Liver (tissue), 8 donors: ENCODE measurements at regions not wholly inside any gene's neighbourhood (a gene's known extent, or its start where the extent isn't known, plus 50 kb on each side); places are given as distances from the start of the nearest gene placed in this dataset.

Experiments used
- DNase-seq: peaks from one replicate; pipeline ENCODE4 v3.0.0-alpha.2; 2017; ENCODE audit warnings: low spot score
- H3K27ac ChIP-seq, 2 donors: one replicate each; pipeline ENCODE4 v1.7.0; 2013; ENCODE audit warnings: inconsistent platforms in 2 of 2, low read length in 2 of 2, control low read depth in 1 of 2, low read depth in 1 of 2, mild to moderate bottlenecking in 1 of 2
- H3K27me3 ChIP-seq, 4 donors: one replicate each; pipeline versions ENCODE4 v1.6.1 to v1.7.0; 2013; ENCODE audit warnings: low read length in 3 of 4, inconsistent platforms in 1 of 4, mild to moderate bottlenecking in 1 of 4, moderate library complexity in 1 of 4; ENCODE audit not compliant: control insufficient read depth in 4 of 4, insufficient read depth in 4 of 4
- H3K36me3 ChIP-seq, 4 donors: one replicate each; pipeline versions ENCODE4 v1.6.1 to v1.7.0; 2013; ENCODE audit warnings: low read length in 3 of 4, mild to moderate bottlenecking in 3 of 4, low read depth in 1 of 4, moderate library complexity in 1 of 4; ENCODE audit not compliant: control insufficient read depth in 4 of 4, insufficient read depth in 3 of 4
- H3K4me1 ChIP-seq, 4 donors: one replicate each; pipeline versions ENCODE4 v1.6.1 to v1.7.0; 2013; ENCODE audit warnings: low read length in 3 of 4, mild to moderate bottlenecking in 3 of 4, moderate library complexity in 1 of 4; ENCODE audit not compliant: control insufficient read depth in 4 of 4, insufficient read depth in 4 of 4
- H3K4me3 ChIP-seq, 3 donors: one replicate each; pipeline versions ENCODE4 v1.6.1 to v1.7.0; 2013; ENCODE audit warnings: low read length in 3 of 3, control low read depth in 1 of 3, low read depth in 1 of 3, mild to moderate bottlenecking in 1 of 3
- H3K9ac ChIP-seq, 2 donors: one replicate each; pipeline ENCODE4 v1.7.0; 2013; ENCODE audit warnings: low read length in 2 of 2, mild to moderate bottlenecking in 2 of 2, moderate library complexity in 2 of 2, control low read depth in 1 of 2, low read depth in 1 of 2
- H3K9me3 ChIP-seq, 4 donors: one replicate each; pipeline versions ENCODE4 v1.6.1 to v1.7.0; 2013; ENCODE audit warnings: low read length in 3 of 4; ENCODE audit not compliant: control insufficient read depth in 4 of 4
- CTCF ChIP-seq: fragments of 150-350 bp; IDR thresholded peaks from 2 replicates; pipeline ENCODE4 v1.5.1; 2017; ENCODE audit warnings: improper control_type of control experiment, low read depth, low read length; ENCODE audit not compliant: missing input control
- EGR1 ChIP-seq, 2 donors: IDR thresholded peaks; 2 replicates each; pipeline ENCODE4 v1.6.1; 2016 to 2018; ENCODE audit warnings: antibody characterized with exemption in 2 of 2, low read depth in 2 of 2
- FOXA1 ChIP-seq: IDR thresholded peaks from 2 replicates; pipeline ENCODE4 v1.6.1; 2016; ENCODE audit warnings: antibody characterized with exemption
- FOXA2 ChIP-seq: IDR thresholded peaks from 2 replicates; pipeline ENCODE4 v1.6.1; 2016; ENCODE audit warnings: antibody characterized with exemption
- GABPA ChIP-seq, 2 donors: IDR thresholded peaks in 1 of 2; conservative IDR thresholded peaks in 1 of 2; 2 replicates each; pipeline ENCODE4 v1.6.1; 2016; ENCODE audit warnings: antibody characterized with exemption in 2 of 2, mild to moderate bottlenecking in 1 of 2, moderate library complexity in 1 of 2
- HNF4A ChIP-seq, 2 donors: conservative IDR thresholded peaks; 2 replicates each; pipeline ENCODE4 v1.6.1; 2016; ENCODE audit warnings: antibody characterized with exemption in 2 of 2, mild to moderate bottlenecking in 2 of 2
- HNF4G ChIP-seq: IDR thresholded peaks from 2 replicates; pipeline ENCODE4 v1.6.1; 2016; ENCODE audit warnings: antibody characterized with exemption
- JUND ChIP-seq, 2 donors: IDR thresholded peaks; 2 replicates each; pipeline ENCODE4 v1.6.1; 2016; ENCODE audit warnings: antibody characterized with exemption in 2 of 2
- NR2F2 ChIP-seq: IDR thresholded peaks from 2 replicates; pipeline ENCODE4 v1.6.1; 2016; ENCODE audit warnings: antibody characterized with exemption
- RAD21 ChIP-seq, 2 donors: IDR thresholded peaks; 2 replicates each; pipeline ENCODE4 v1.6.1; 2016; ENCODE audit warnings: antibody characterized with exemption in 2 of 2, mild to moderate bottlenecking in 2 of 2
- REST ChIP-seq: IDR thresholded peaks from 2 replicates; pipeline ENCODE4 v1.6.1; 2016; ENCODE audit warnings: antibody characterized with exemption, mild to moderate bottlenecking
- RXRA ChIP-seq, 2 donors: IDR thresholded peaks; 2 replicates each; pipeline ENCODE4 v1.6.1; 2017 to 2018; ENCODE audit warnings: antibody characterized with exemption in 2 of 2, mild to moderate bottlenecking in 1 of 2
- SP1 ChIP-seq: IDR thresholded peaks from 2 replicates; pipeline ENCODE4 v1.6.1; 2018; ENCODE audit warnings: antibody characterized with exemption, mild to moderate bottlenecking
- TAF1 ChIP-seq: conservative IDR thresholded peaks from 2 replicates; pipeline ENCODE4 v1.6.1; 2016; ENCODE audit warnings: antibody characterized with exemption, mild to moderate bottlenecking
- YY1 ChIP-seq: IDR thresholded peaks from 2 replicates; pipeline ENCODE4 v1.6.1; 2016; ENCODE audit warnings: antibody characterized with exemption, mild to moderate bottlenecking
- ZBTB33 ChIP-seq: IDR thresholded peaks from 2 replicates; pipeline ENCODE4 v1.6.1; 2016; ENCODE audit warnings: antibody characterized with exemption
- WGBS: extraction: QIAGEN DNeasy Blood & Tissue Kit; methylation state at CpG from one replicate; pipeline ENCODE4 v1.1.7; 2013; 5-methylcytosine and 5-hydroxymethylcytosine counted together
- TF ChIP-seq, protein P1 (sequence below): IDR thresholded peaks from 2 replicates; pipeline ENCODE4 v1.6.1; 2016; ENCODE audit warnings: antibody characterized with exemption
- TF ChIP-seq, protein P2 (sequence below): IDR thresholded peaks from 2 replicates; pipeline ENCODE4 v1.6.1; 2016; ENCODE audit warnings: antibody characterized with exemption
- donor health status: healthy.
- donor health status: healthy.
- donor health status: healthy.
- donor health status: healthy.
- donor health status: healthy.

DNA sequence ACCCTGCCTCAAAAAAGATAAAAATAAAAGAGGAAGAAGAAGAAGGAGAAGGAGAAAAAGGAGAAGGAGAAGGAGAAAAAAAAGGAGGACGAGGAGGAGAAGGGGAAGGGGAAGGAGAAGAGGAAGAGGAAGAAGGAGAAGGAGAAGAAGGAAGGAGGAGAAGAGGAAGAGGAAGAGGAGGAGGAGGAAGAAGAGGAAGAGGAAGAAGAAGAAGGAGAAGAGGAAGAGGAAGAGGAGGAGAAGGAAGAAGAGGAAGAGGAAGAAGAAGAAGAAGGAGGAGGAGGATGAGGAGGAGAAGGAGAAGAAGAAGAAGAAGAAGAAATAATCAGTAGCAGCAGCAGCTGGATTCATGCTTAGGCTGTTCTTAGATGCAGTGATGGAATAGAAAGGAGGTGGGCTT is 159.7 kb downstream of the TFCP2L1 start:
- H3K27ac ChIP-seq = no peak overlapping the region
- DNase-seq = no peak
- no peaks in the 10 kb centered on the region for H3K27me3 ChIP-seq
- H3K4me1 ChIP-seq = no peaks in the 10 kb centered on the region
- no peak overlapping the region for H3K4me3 ChIP-seq
- no peaks in the 10 kb centered on the region for H3K36me3 ChIP-seq
- WGBS = 53% methylated on average over 1 of the region's 1 CpG
- H3K9ac ChIP-seq = no peak overlapping the region
- TF ChIP-seq, protein P1, sequence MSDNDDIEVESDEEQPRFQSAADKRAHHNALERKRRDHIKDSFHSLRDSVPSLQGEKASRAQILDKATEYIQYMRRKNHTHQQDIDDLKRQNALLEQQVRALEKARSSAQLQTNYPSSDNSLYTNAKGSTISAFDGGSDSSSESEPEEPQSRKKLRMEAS = no peak
- TF ChIP-seq FOXA1 = no peak
- no peak for TF ChIP-seq TAF1
- TF ChIP-seq RAD21 (IDR thresholded peaks at IDR 0.05) = no peak
- TF ChIP-seq REST = no peak
- no peak for TF ChIP-seq YY1
- TF ChIP-seq JUND (IDR thresholded peaks at IDR 0.05) = no peak
- TF ChIP-seq FOXA2 = no peak
- TF ChIP-seq GABPA (IDR thresholded peaks at IDR 0.05 in 1 of 2, conservative IDR thresholded peaks at IDR 0.05 in 1 of 2) = no peak
- TF ChIP-seq NR2F2 = no peak
- TF ChIP-seq HNF4A (conservative IDR thresholded peaks at IDR 0.05) = no peak
- no peak for TF ChIP-seq RXRA (IDR thresholded peaks at IDR 0.05)
- no peak for TF ChIP-seq SP1
- no peak for TF ChIP-seq ZBTB33
- no peak for TF ChIP-seq CTCF
- TF ChIP-seq HNF4G = no peak
- TF ChIP-seq EGR1 (IDR thresholded peaks at IDR 0.05; ENCODE audit: low read depth in 2 of 2) = no peak
- TF ChIP-seq, protein P2, sequence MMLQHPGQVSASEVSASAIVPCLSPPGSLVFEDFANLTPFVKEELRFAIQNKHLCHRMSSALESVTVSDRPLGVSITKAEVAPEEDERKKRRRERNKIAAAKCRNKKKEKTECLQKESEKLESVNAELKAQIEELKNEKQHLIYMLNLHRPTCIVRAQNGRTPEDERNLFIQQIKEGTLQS = no peak
- H3K9me3 ChIP-seq = no peaks in the 10 kb centered on the region
